Mesenchymal stem cell (in vitro differentiated cells and primary cell): ENCODE measurements at regions not wholly inside any gene's neighbourhood (a gene's known extent, or its start where the extent isn't known, plus 50 kb on each side); places are given as distances from the start of the nearest gene placed in this dataset.

ENCODE experiments used
- DNase-seq: peaks from one replicate; pipeline ENCODE4 v3.0.0-alpha.2; 2013
- H2AFZ ChIP-seq: one replicate; pipeline ENCODE4 v1.6.1; 2013; ENCODE audit warnings: low read depth, mild to moderate bottlenecking, control low read depth, inconsistent platforms, low read length, moderate library complexity
- H2AK5ac ChIP-seq: 2 replicates; pipeline ENCODE4 v1.6.1; 2013; ENCODE audit warnings: low read length, moderate library complexity, mild to moderate bottlenecking, inconsistent platforms; ENCODE audit not compliant: severe bottlenecking
- H2BK120ac ChIP-seq: one replicate; pipeline ENCODE4 v1.6.1; 2013; ENCODE audit warnings: low read depth, mild to moderate bottlenecking, inconsistent platforms, low read length, moderate library complexity
- H2BK12ac ChIP-seq, 2 experiments: one replicate each; pipeline ENCODE4 v1.6.1; 2013; ENCODE audit warnings: inconsistent platforms in 2 of 2, low read length in 2 of 2, mild to moderate bottlenecking in 2 of 2, moderate library complexity in 2 of 2, control low read depth in 1 of 2
- H2BK15ac ChIP-seq: one replicate; pipeline ENCODE4 v1.6.1; 2013; ENCODE audit warnings: mild to moderate bottlenecking, low read depth, inconsistent platforms; ENCODE audit not compliant: poor library complexity, severe bottlenecking
- H2BK5ac ChIP-seq: 2 replicates; pipeline ENCODE4 v1.6.1; 2013; ENCODE audit warnings: low read depth, mild to moderate bottlenecking, low read length, control low read depth, inconsistent platforms; ENCODE audit not compliant: poor library complexity, severe bottlenecking
- H3K14ac ChIP-seq, 2 experiments: one replicate each; pipeline ENCODE4 v1.6.1; 2013; ENCODE audit warnings: inconsistent platforms in 2 of 2, low read length in 2 of 2, control low read depth in 1 of 2, mild to moderate bottlenecking in 1 of 2, moderate library complexity in 1 of 2
- H3K18ac ChIP-seq, 2 experiments: one replicate each; pipeline ENCODE4 v1.6.1; 2013; ENCODE audit warnings: inconsistent platforms in 2 of 2, low read length in 2 of 2, control low read depth in 1 of 2, low read depth in 1 of 2, mild to moderate bottlenecking in 1 of 2
- H3K23ac ChIP-seq, 2 experiments: one replicate each; pipeline ENCODE4 v1.6.1; 2013; ENCODE audit warnings: inconsistent platforms in 2 of 2, low read length in 2 of 2, mild to moderate bottlenecking in 2 of 2, moderate library complexity in 2 of 2, control low read depth in 1 of 2
- H3K27ac ChIP-seq: 2 replicates; pipeline ENCODE4 v1.5.1; 2013; ENCODE audit warnings: mild to moderate bottlenecking, moderate library complexity, low read length, control low read depth, inconsistent platforms; ENCODE audit not compliant: poor library complexity, severe bottlenecking
- H3K27me3 ChIP-seq, 2 experiments: 2 replicates each; pipeline versions ENCODE4 v1.6.1 to v1.7.0; 2013; ENCODE audit warnings: low read length in 2 of 2, mild to moderate bottlenecking in 2 of 2, moderate library complexity in 2 of 2, control low read depth in 1 of 2, inconsistent platforms in 1 of 2; ENCODE audit not compliant: control insufficient read depth in 1 of 2, insufficient read depth in 1 of 2
- H3K36me3 ChIP-seq, 2 experiments: 2 replicates each; pipeline versions ENCODE4 v1.6.1 to v1.7.0; 2013; ENCODE audit warnings: low read length in 2 of 2, control low read depth in 1 of 2, inconsistent platforms in 1 of 2, low read depth in 1 of 2, mild to moderate bottlenecking in 1 of 2; ENCODE audit not compliant: insufficient read depth in 2 of 2, control insufficient read depth in 1 of 2
- H3K4ac ChIP-seq, 2 experiments: one replicate each; pipeline ENCODE4 v1.6.1; 2013; ENCODE audit warnings: inconsistent platforms in 2 of 2, low read length in 2 of 2, mild to moderate bottlenecking in 2 of 2, moderate library complexity in 2 of 2, control low read depth in 1 of 2, low read depth in 1 of 2
- H3K4me1 ChIP-seq: 2 replicates; pipeline ENCODE4 v1.6.1; 2013; ENCODE audit warnings: low read depth, low read length, control low read depth; ENCODE audit not compliant: control insufficient read depth, insufficient read depth
- H3K4me2 ChIP-seq: 2 replicates; pipeline ENCODE4 v1.6.1; 2013; ENCODE audit warnings: low read length, mild to moderate bottlenecking, inconsistent platforms; ENCODE audit not compliant: poor library complexity, severe bottlenecking
- H3K4me3 ChIP-seq, 2 experiments: 2 replicates each; pipeline versions ENCODE4 v1.5.1 to v1.7.0; 2013; ENCODE audit warnings: low read length in 2 of 2, mild to moderate bottlenecking in 2 of 2, control low read depth in 1 of 2, low read depth in 1 of 2; ENCODE audit not compliant: insufficient read depth in 1 of 2
- H3K79me1 ChIP-seq: replicated peaks from 2 replicates; pipeline ENCODE4 v1.6.1; 2013; ENCODE audit warnings: mild to moderate bottlenecking, control low read depth, low read length, inconsistent platforms; ENCODE audit not compliant: poor library complexity, severe bottlenecking
- H3K9ac ChIP-seq: 2 replicates; pipeline ENCODE4 v1.7.0; 2013; ENCODE audit warnings: mild to moderate bottlenecking, low read length, moderate library complexity
- H3K9me3 ChIP-seq: 2 replicates; pipeline ENCODE4 v1.7.0; 2013; ENCODE audit warnings: mild to moderate bottlenecking, low read length; ENCODE audit not compliant: control insufficient read depth
- H4K8ac ChIP-seq: one replicate; pipeline ENCODE4 v1.6.1; 2013; ENCODE audit warnings: inconsistent platforms, mild to moderate bottlenecking, low read length, moderate library complexity
- H4K91ac ChIP-seq: one replicate; pipeline ENCODE4 v1.6.1; 2013; ENCODE audit warnings: mild to moderate bottlenecking, low read length, inconsistent platforms
- WGBS: methylation state at CpG from one replicate; pipeline ENCODE4 v1.1.7; 2013; ENCODE audit warnings: mixed read lengths; 5-methylcytosine and 5-hydroxymethylcytosine counted together

GRCh38 chr13:106318941-106319411 lies 216.5 kb downstream of the EFNB2 start:
- Histone ChIP-seq H4K8ac (no peak overlapping the region), H2AK5ac (no peak overlapping the region), H3K36me3 (no peaks in the 10 kb centered on the region), H3K27ac (peak overlapping the region; percentile 54), H2BK12ac (no peak overlapping the region), H2BK5ac (no peak overlapping the region), H3K14ac (no peak overlapping the region), H3K18ac (no peak overlapping the region), H3K23ac (no peak overlapping the region), H3K4me2 (no peak overlapping the region), H2AFZ (no peak overlapping the region), H3K4me1 (no peaks in the 10 kb centered on the region), H4K91ac (no peak overlapping the region), H2BK15ac (no peak overlapping the region), H3K27me3 (no peaks in the 10 kb centered on the region), H3K4ac (no peak overlapping the region), H3K4me3 (no peak overlapping the region), H3K79me1 (no peaks in the 10 kb centered on the region), H2BK120ac (no peak overlapping the region), H3K9me3 (peaks cover 19% of the 10 kb centered on the region), H3K9ac (no peak overlapping the region)
- peak; percentile 89 for DNase-seq
- 0% methylated on average over 1 of the region's 4 CpGs for WGBS

- H4K91ac ChIP-seq = no peak overlapping the region
- no peak overlapping the region for H3K4me2 ChIP-seq
- no peak overlapping the region for H3K23ac ChIP-seq
- H4K8ac ChIP-seq = no peak overlapping the region
- no peak overlapping the region for H3K14ac ChIP-seq
- no peak overlapping the region for H3K27ac ChIP-seq
- H3K4ac ChIP-seq = no peak overlapping the region
- no peaks in the 10 kb centered on the region for H3K27me3 ChIP-seq
- H2BK120ac ChIP-seq = no peak overlapping the region
- H2BK12ac ChIP-seq = no peak overlapping the region
- no peaks in the 10 kb centered on the region for H3K9me3 ChIP-seq
- DNase-seq = no peak
- no peak overlapping the region for H2BK5ac ChIP-seq
- no peaks in the 10 kb centered on the region for H3K36me3 ChIP-seq
- no peak overlapping the region for H3K9ac ChIP-seq
- no peak overlapping the region for H2AK5ac ChIP-seq
- H2AFZ ChIP-seq = no peak overlapping the region
- H3K18ac ChIP-seq = no peak overlapping the region
- H3K4me1 ChIP-seq = no peaks in the 10 kb centered on the region
- no peak overlapping the region for H2BK15ac ChIP-seq
- no peak overlapping the region for H3K4me3 ChIP-seq
- no peaks in the 10 kb centered on the region for H3K79me1 ChIP-seq
- 92% methylated on average over 5 of the region's 5 CpGs for WGBS
Measured at GRCh38 chr13:106314417-106314816, 221.0 kb downstream of the EFNB2 start.

- Histone ChIP-seq H2BK15ac (no peak overlapping the region), H2BK12ac (no peak overlapping the region), H3K14ac (no peak overlapping the region), H2BK5ac (no peak overlapping the region), H4K91ac (no peak overlapping the region), H2BK120ac (no peak overlapping the region), H3K9me3 (no peaks in the 10 kb centered on the region), H3K4me2 (no peak overlapping the region), H3K27ac (no peak overlapping the region), H3K23ac (no peak overlapping the region), H3K79me1 (no peaks in the 10 kb centered on the region), H4K8ac (no peak overlapping the region), H2AFZ (no peak overlapping the region), H3K4me1 (no peaks in the 10 kb centered on the region), H3K4me3 (no peak overlapping the region), H3K4ac (no peak overlapping the region), H3K36me3 (no peaks in the 10 kb centered on the region), H3K9ac (no peak overlapping the region), H3K18ac (no peak overlapping the region), H3K27me3 (no peaks in the 10 kb centered on the region), H2AK5ac (no peak overlapping the region)
- WGBS = 92% methylated on average over 6 of the region's 9 CpGs
- no peak for DNase-seq
Measured at GRCh38 chr13:106311004-106311403, 224.5 kb downstream of the EFNB2 start.

- Histone ChIP-seq H3K36me3 (no peaks in the 10 kb centered on the region), H3K79me1 (no peaks in the 10 kb centered on the region), H2BK12ac (no peak overlapping the region), H3K27me3 (no peaks in the 10 kb centered on the region), H4K91ac (no peak overlapping the region), H3K14ac (no peak overlapping the region), H2AK5ac (no peak overlapping the region), H2BK15ac (no peak overlapping the region), H3K23ac (no peak overlapping the region), H3K4me1 (no peaks in the 10 kb centered on the region), H3K27ac (no peak overlapping the region), H3K18ac (no peak overlapping the region), H2BK5ac (no peak overlapping the region), H3K4me2 (no peak overlapping the region), H2AFZ (no peak overlapping the region), H3K9ac (no peak overlapping the region), H2BK120ac (no peak overlapping the region), H4K8ac (no peak overlapping the region), H3K4ac (no peak overlapping the region), H3K4me3 (no peak overlapping the region), H3K9me3 (no peaks in the 10 kb centered on the region)
- no CpG with 5 or more reads among the region's 1 CpG for WGBS
- no peak for DNase-seq
Measured at GRCh38 chr13:106310291-106310865, 225.1 kb downstream of the EFNB2 start.
